Skin of body (tissue), 1 donor: ENCODE measurements at regions not wholly inside any gene's neighbourhood (a gene's known extent, or its start where the extent isn't known, plus 50 kb on each side); places are given as distances from the start of the nearest gene placed in this dataset.
"Not testable (repeated sequence)": the region's sequence is repeated elsewhere in the genome, so short reads cannot be mapped to it uniquely, and the experiment has no call there.

ENCODE experiments used
- DNase-seq: peaks from one replicate; lab custom pipeline; 2025; lab: John Stamatoyannopoulos, UW

GRCh38 chr10:8336629-8337331 lies 282.3 kb downstream of the GATA3 start:
- no peak for DNase-seq

- DNase-seq = no peak
Observed at GRCh38 chr10:8337332-8337651, 282.8 kb downstream of the GATA3 start.

GRCh38 chr10:8338177-8338766 lies 283.8 kb downstream of the GATA3 start:
- DNase-seq = no peak

GRCh38 chr10:8344756-8345155 lies 290.3 kb downstream of the GATA3 start:
- DNase-seq = no peak

- no peak for DNase-seq
Observed at GRCh38 chr10:8346861-8347260, 292.4 kb downstream of the GATA3 start.

GRCh38 chr10:8347614-8348013 lies 293.1 kb downstream of the GATA3 start:
- not testable (repeated sequence) for DNase-seq

- DNase-seq = no peak
Observed at GRCh38 chr10:8349610-8350249, 295.2 kb downstream of the GATA3 start.

- no peak for DNase-seq
Observed at GRCh38 chr10:8350250-8350967, 295.9 kb downstream of the GATA3 start.

GRCh38 chr10:8352171-8353075 lies 297.9 kb downstream of the GATA3 start:
- no peak for DNase-seq

- DNase-seq = no peak
Observed at GRCh38 chr10:8356283-8356682, 301.8 kb downstream of the GATA3 start.

GRCh38 chr10:8359467-8359866 lies 305.0 kb downstream of the GATA3 start:
- DNase-seq = no peak

GRCh38 chr10:8360365-8360764 lies 305.9 kb downstream of the GATA3 start:
- no peak for DNase-seq

GRCh38 chr10:8360814-8361509 lies 306.5 kb downstream of the GATA3 start:
- DNase-seq = no peak

- no peak for DNase-seq
Observed at GRCh38 chr10:8361510-8361844, 307.0 kb downstream of the GATA3 start.

- DNase-seq = no peak
Observed at GRCh38 chr10:8365935-8366911, 311.7 kb downstream of the GATA3 start.

GRCh38 chr10:8367672-8368411 lies 313.4 kb downstream of the GATA3 start:
- not testable (repeated sequence) for DNase-seq

GRCh38 chr10:8369666-8370065 lies 315.2 kb downstream of the GATA3 start:
- no peak for DNase-seq

GRCh38 chr10:8374334-8374733 lies 319.8 kb downstream of the GATA3 start:
- DNase-seq = no peak

GRCh38 chr10:8375137-8375536 lies 320.6 kb downstream of the GATA3 start:
- no peak for DNase-seq
